ENCODE measurements at regions not wholly inside any gene's neighbourhood (a gene's known extent, or its start where the extent isn't known, plus 50 kb on each side); places are given as distances from the start of the nearest gene placed in this dataset.

- Histone ChIP-seq H3K27me3 (replicated peaks in 1 of 4; ENCODE audit: control extremely low read depth in 1 of 4, control insufficient read depth in 3 of 4, insufficient read depth in 4 of 4, low read length in 3 of 4) (no peaks in the 10 kb centered on the region), H3K4me3 (ENCODE audit: control extremely low read depth in 1 of 5, extremely low read depth in 1 of 5, insufficient read depth in 1 of 5, low read depth in 2 of 5, low read length in 4 of 5) (no peak overlapping the region), H3K36me3 (replicated peaks in 1 of 2; ENCODE audit: control extremely low read depth in 1 of 2, control insufficient read depth in 1 of 2, extremely low read depth in 1 of 2, insufficient read depth in 2 of 2, low read length in 1 of 2) (no peaks in the 10 kb centered on the region), H2AFZ (ENCODE audit: insufficient read depth, low read depth, low read length, poor library complexity, severe bottlenecking) (no peak overlapping the region), H3K9me3 (ENCODE audit: control extremely low read depth in 1 of 3, control insufficient read depth in 2 of 3, insufficient read depth in 1 of 3, low read length in 2 of 3) (peaks cover 0 to 6% (median 0%) of the 10 kb centered on the region in 3 donors), H4K20me1 (ENCODE audit: control insufficient read depth, insufficient read depth, low read length, poor library complexity, severe bottlenecking) (no peaks in the 10 kb centered on the region), H3K4me2 (replicated peaks; ENCODE audit: low read depth, low read length, poor library complexity, severe bottlenecking) (no peak overlapping the region), H3K79me2 (ENCODE audit: control insufficient read depth, insufficient read depth, low read length) (no peaks in the 10 kb centered on the region), H3K9ac (ENCODE audit: low read length) (no peak overlapping the region), H3K4me1 (ENCODE audit: control insufficient read depth in 2 of 2, insufficient read depth in 2 of 2, low read length in 2 of 2) (no peaks in the 10 kb centered on the region), H3K27ac (ENCODE audit: low read length in 2 of 2) (no peak overlapping the region)
- ChIA-PET POLR2A (no interaction called here), CTCF (no interaction called here)
- intact Hi-C loops (cut with micrococcal nuclease), result no loop called here
- TF ChIP-seq EZH2 (IDR thresholded peaks at IDR 0.05; ENCODE audit: borderline replicate concordance, insufficient read depth, low read depth, low read length, poor library complexity, severe bottlenecking), result no peak
- TF ChIP-seq, protein P1, sequence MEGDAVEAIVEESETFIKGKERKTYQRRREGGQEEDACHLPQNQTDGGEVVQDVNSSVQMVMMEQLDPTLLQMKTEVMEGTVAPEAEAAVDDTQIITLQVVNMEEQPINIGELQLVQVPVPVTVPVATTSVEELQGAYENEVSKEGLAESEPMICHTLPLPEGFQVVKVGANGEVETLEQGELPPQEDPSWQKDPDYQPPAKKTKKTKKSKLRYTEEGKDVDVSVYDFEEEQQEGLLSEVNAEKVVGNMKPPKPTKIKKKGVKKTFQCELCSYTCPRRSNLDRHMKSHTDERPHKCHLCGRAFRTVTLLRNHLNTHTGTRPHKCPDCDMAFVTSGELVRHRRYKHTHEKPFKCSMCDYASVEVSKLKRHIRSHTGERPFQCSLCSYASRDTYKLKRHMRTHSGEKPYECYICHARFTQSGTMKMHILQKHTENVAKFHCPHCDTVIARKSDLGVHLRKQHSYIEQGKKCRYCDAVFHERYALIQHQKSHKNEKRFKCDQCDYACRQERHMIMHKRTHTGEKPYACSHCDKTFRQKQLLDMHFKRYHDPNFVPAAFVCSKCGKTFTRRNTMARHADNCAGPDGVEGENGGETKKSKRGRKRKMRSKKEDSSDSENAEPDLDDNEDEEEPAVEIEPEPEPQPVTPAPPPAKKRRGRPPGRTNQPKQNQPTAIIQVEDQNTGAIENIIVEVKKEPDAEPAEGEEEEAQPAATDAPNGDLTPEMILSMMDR (IDR thresholded peaks at IDR 0.05), result no peak
- H3K27ac Mint-ChIP-seq, result no peak overlapping the region
- H3K27me3 Mint-ChIP-seq, result no peaks in the 10 kb centered on the region
- no peaks in the 10 kb centered on the region for H3K4me1 Mint-ChIP-seq
- no peak for DNase-seq
- no CpG with 5 or more reads among the region's 5 CpGs for WGBS (ENCODE audit: insufficient coverage)
- no peak overlapping the region for H3K4me3 Mint-ChIP-seq
- H3K9me3 Mint-ChIP-seq (ENCODE audit: insufficient read depth), result peaks cover 4% of the 10 kb centered on the region
- no peak for ATAC-seq (ENCODE audit: low read depth)
Measured at GRCh38 chr1:233527818-233528217, 86.1 kb upstream of the KCNK1 start.

DNA sequence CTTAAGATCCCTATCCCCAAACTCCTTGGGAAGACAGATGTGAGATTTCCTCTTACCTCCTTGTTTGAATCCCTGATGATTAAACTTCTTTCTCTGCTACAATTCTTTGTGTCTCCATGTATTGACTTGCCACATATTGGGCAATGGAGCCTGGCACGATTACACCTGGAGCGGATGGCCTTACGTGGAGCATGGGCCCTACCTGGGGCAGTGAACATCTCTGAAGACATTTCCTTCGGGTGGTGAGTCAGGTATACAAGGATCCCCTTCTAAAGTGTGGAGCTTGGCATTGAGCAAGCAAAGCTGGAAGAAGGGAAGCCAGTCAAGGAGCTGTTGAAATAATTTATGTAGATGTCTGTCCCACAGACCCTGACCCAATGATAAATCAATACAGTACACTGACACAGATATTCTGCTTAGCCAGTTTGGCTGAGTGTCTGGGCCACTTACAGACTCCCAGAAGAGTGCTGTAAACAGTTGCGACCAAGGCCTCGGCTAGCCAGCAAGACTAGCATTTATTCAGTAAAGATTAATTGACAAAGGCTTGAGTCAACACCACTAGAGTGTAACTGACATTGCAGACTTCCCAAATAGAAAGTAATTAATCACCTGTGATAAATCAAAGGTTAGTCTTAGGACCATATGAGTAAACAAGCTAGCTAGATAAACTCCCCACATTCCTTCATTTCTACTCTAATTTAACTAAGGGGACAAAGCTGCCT is 83.1 kb upstream of the KCNK1 start:
- Mint-ChIP-seq H3K4me1 (no peaks in the 10 kb centered on the region), H3K9me3 (ENCODE audit: insufficient read depth) (peaks cover 4% of the 10 kb centered on the region), H3K27ac (no peak overlapping the region), H3K4me3 (no peak overlapping the region), H3K27me3 (peaks cover 5% of the 10 kb centered on the region)
- H3K27ac ChIP-seq (ENCODE audit: low read length in 2 of 2), result no peak overlapping the region
- DNase-seq (no peak), ATAC-seq (ENCODE audit: low read depth) (no peak)
- ChIA-PET CTCF (interaction anchor here (1.6 kb wide), 1 partner anchor 13 kb away, joined by 3 read pairs; no protein-coding TSS in a partner anchor), POLR2A (no interaction called here)
- intact Hi-C loops (cut with micrococcal nuclease), result no loop called here
- no peak for TF ChIP-seq EZH2 (IDR thresholded peaks at IDR 0.05; ENCODE audit: borderline replicate concordance, insufficient read depth, low read depth, low read length, poor library complexity, severe bottlenecking)
- TF ChIP-seq, protein P1 (IDR thresholded peaks at IDR 0.05), result no peak
- H3K4me1 ChIP-seq (ENCODE audit: control insufficient read depth in 2 of 2, insufficient read depth in 2 of 2, low read length in 2 of 2), result no peaks in the 10 kb centered on the region
- H3K36me3 ChIP-seq (replicated peaks in 1 of 2; ENCODE audit: control extremely low read depth in 1 of 2, control insufficient read depth in 1 of 2, extremely low read depth in 1 of 2, insufficient read depth in 2 of 2, low read length in 1 of 2), result no peaks in the 10 kb centered on the region
- peaks cover 0 to 10% (median 0%) of the 10 kb centered on the region in 3 donors for H3K9me3 ChIP-seq (ENCODE audit: control extremely low read depth in 1 of 3, control insufficient read depth in 2 of 3, insufficient read depth in 1 of 3, low read length in 2 of 3)
- no peaks in the 10 kb centered on the region for H4K20me1 ChIP-seq (ENCODE audit: control insufficient read depth, insufficient read depth, low read length, poor library complexity, severe bottlenecking)
- no peaks in the 10 kb centered on the region for H3K27me3 ChIP-seq (replicated peaks in 1 of 4; ENCODE audit: control extremely low read depth in 1 of 4, control insufficient read depth in 3 of 4, insufficient read depth in 4 of 4, low read length in 3 of 4)
- H3K4me3 ChIP-seq (ENCODE audit: control extremely low read depth in 1 of 5, extremely low read depth in 1 of 5, insufficient read depth in 1 of 5, low read depth in 2 of 5, low read length in 4 of 5), result no peak overlapping the region
- 92% methylated on average over 6 of the region's 6 CpGs for WGBS (ENCODE audit: insufficient coverage)
- H3K4me2 ChIP-seq (replicated peaks; ENCODE audit: low read depth, low read length, poor library complexity, severe bottlenecking), result no peak overlapping the region
- no peaks in the 10 kb centered on the region for H3K79me2 ChIP-seq (ENCODE audit: control insufficient read depth, insufficient read depth, low read length)
- no peak overlapping the region for H3K9ac ChIP-seq (ENCODE audit: low read length)
- no peak overlapping the region for H2AFZ ChIP-seq (ENCODE audit: insufficient read depth, low read depth, low read length, poor library complexity, severe bottlenecking)
